CD14-positive monocyte (primary cell): ENCODE measurements at regions not wholly inside any gene's neighbourhood (a gene's known extent, or its start where the extent isn't known, plus 50 kb on each side); places are given as distances from the start of the nearest gene placed in this dataset.

Source experiments
- DNase-seq, 3 donors: peaks; one replicate each; pipeline ENCODE4 v3.0.0-alpha.2; 2011 to 2022
- H2AFZ ChIP-seq: 2 replicates; pipeline ENCODE4 v1.6.0; 2012; ENCODE audit warnings: mild to moderate bottlenecking, low read depth, low read length, inconsistent platforms; ENCODE audit not compliant: insufficient read depth, poor library complexity, severe bottlenecking
- H3K27ac ChIP-seq, 2 donors: 1 replicate in 1 of 2; 2 replicates in 1 of 2; pipeline ENCODE4 v1.5.1; 2012 to 2013; ENCODE audit warnings: low read length in 2 of 2, control low read depth in 1 of 2, inconsistent platforms in 1 of 2, low read depth in 1 of 2, mild to moderate bottlenecking in 1 of 2
- H3K27me3 ChIP-seq, 2 donors: one replicate each; pipeline versions ENCODE4 v1.6.0 to v1.6.1; 2011 to 2013; ENCODE audit warnings: low read length in 2 of 2; ENCODE audit not compliant: control insufficient read depth in 2 of 2, insufficient read depth in 2 of 2
- H3K36me3 ChIP-seq, 2 donors: replicated peaks in 1 of 2; 1 replicate in 1 of 2; 2 replicates in 1 of 2; pipeline versions ENCODE4 v1.5.1 to v1.6.1; 2012 to 2013; ENCODE audit warnings: low read length in 2 of 2, control low read depth in 1 of 2, inconsistent platforms in 1 of 2, mild to moderate bottlenecking in 1 of 2; ENCODE audit not compliant: insufficient read depth in 2 of 2, control insufficient read depth in 1 of 2
- H3K4me1 ChIP-seq, 2 donors: 1 replicate in 1 of 2; 2 replicates in 1 of 2; pipeline versions ENCODE4 v1.5.1 to v1.6.1; 2012 to 2013; ENCODE audit warnings: low read length in 2 of 2, control low read depth in 1 of 2, inconsistent platforms in 1 of 2, mild to moderate bottlenecking in 1 of 2, moderate library complexity in 1 of 2; ENCODE audit not compliant: insufficient read depth in 2 of 2, control insufficient read depth in 1 of 2
- H3K4me2 ChIP-seq: replicated peaks from 2 replicates; pipeline ENCODE3; 2012; ENCODE audit warnings: low read length, moderate library complexity, mild to moderate bottlenecking; ENCODE audit not compliant: poor library complexity, severe bottlenecking; ENCODE audit errors: extremely low read depth
- H3K4me3 ChIP-seq, 3 experiments: fragments of 200-600 bp in 1 of 3; sonication (generic) in 1 of 3; replicated peaks in 1 of 3; 1 replicate in 2 of 3; 2 replicates in 1 of 3; pipeline ENCODE4 v1.5.1; 2011 to 2013; ENCODE audit warnings: low read length in 3 of 3, mild to moderate bottlenecking in 3 of 3, control low read depth in 2 of 3, low read depth in 2 of 3, inconsistent platforms in 1 of 3, moderate library complexity in 1 of 3
- H3K79me2 ChIP-seq: 2 replicates; pipeline ENCODE4 v1.6.0; 2012; ENCODE audit warnings: mild to moderate bottlenecking, control low read depth, inconsistent platforms, low read length, moderate library complexity; ENCODE audit not compliant: insufficient read depth
- H3K9ac ChIP-seq: 2 replicates; pipeline ENCODE4 v1.6.0; 2017; ENCODE audit warnings: low read length, mild to moderate bottlenecking; ENCODE audit not compliant: insufficient read depth, poor library complexity, severe bottlenecking
- H3K9me3 ChIP-seq, 2 donors: replicated peaks in 1 of 2; 1 replicate in 1 of 2; 2 replicates in 1 of 2; pipeline versions ENCODE4 v1.5.1 to v1.6.1; 2012 to 2013; ENCODE audit warnings: low read length in 2 of 2, control low read depth in 1 of 2; ENCODE audit not compliant: control insufficient read depth in 1 of 2, insufficient read depth in 1 of 2
- H4K20me1 ChIP-seq: 2 replicates; pipeline ENCODE4 v1.6.0; 2012; ENCODE audit warnings: mild to moderate bottlenecking, low read length, control low read depth, moderate library complexity; ENCODE audit not compliant: insufficient read depth
- H3K27ac Mint-ChIP-seq, 7 donors: one replicate each; pipeline ENCODE4 v1.8.0; 2020; ENCODE audit warnings: mild to moderate bottlenecking in 7 of 7, mixed read lengths in 7 of 7, moderate library complexity in 6 of 7, inconsistent platforms in 2 of 7
- H3K27me3 Mint-ChIP-seq, 3 donors: one replicate each; pipeline ENCODE4 v1.8.0; 2021 to 2022; ENCODE audit warnings: low read depth in 3 of 3, mild to moderate bottlenecking in 3 of 3, mixed read lengths in 3 of 3, moderate library complexity in 3 of 3, inconsistent platforms in 1 of 3
- H3K36me3 Mint-ChIP-seq, 2 donors: one replicate each; pipeline ENCODE4 v1.8.0; 2020; ENCODE audit warnings: mixed read lengths in 2 of 2, inconsistent platforms in 1 of 2, mild to moderate bottlenecking in 1 of 2
- H3K4me1 Mint-ChIP-seq: one replicate; pipeline ENCODE4 v1.8.0; 2020; ENCODE audit warnings: mild to moderate bottlenecking, mixed read lengths
- H3K4me3 Mint-ChIP-seq, 2 donors: one replicate each; pipeline ENCODE4 v1.8.0; 2020; ENCODE audit warnings: mild to moderate bottlenecking in 2 of 2, mixed read lengths in 2 of 2, moderate library complexity in 1 of 2
- H3K9me3 Mint-ChIP-seq, 7 donors: one replicate each; pipeline ENCODE4 v1.8.0; 2020 to 2022; ENCODE audit warnings: mixed read lengths in 7 of 7, mild to moderate bottlenecking in 6 of 7, moderate library complexity in 6 of 7, inconsistent platforms in 2 of 7
- CTCF ChIP-seq: fragments of 200-600 bp; IDR thresholded peaks from one replicate; pipeline ENCODE4 v1.8.0; 2022; ENCODE audit warnings: antibody characterized with exemption, mild to moderate bottlenecking
- WGBS: methylation state at CpG from one replicate; pipeline ENCODE4 v1.1.5; 2013; ENCODE audit warnings: missing lambda C conversion rate; ENCODE audit not compliant: insufficient coverage; 5-methylcytosine and 5-hydroxymethylcytosine counted together
- intact Hi-C, 2 donors: fragments of 100-400 bp; cut with micrococcal nuclease; formaldehyde crosslinking; loops; one replicate each; pipeline versions ENCODE4 v1.15.0 to v1.15.1; 2023

GRCh38 chrX:19204636-19205035 lies 82.4 kb upstream of the ADGRG2 start:
- no peak for DNase-seq
- no peaks in the 10 kb centered on the region for H3K4me1 ChIP-seq
- no peak overlapping the region for H3K9ac ChIP-seq
- no peak overlapping the region for H3K27ac ChIP-seq
- H2AFZ ChIP-seq = no peak overlapping the region
- Mint-ChIP-seq H3K4me3 (no peak overlapping the region), H3K4me1 (no peaks in the 10 kb centered on the region), H3K27ac (no peak overlapping the region), H3K9me3 (peaks cover 0 to 2% (median 0%) of the 10 kb centered on the region in 7 donors), H3K36me3 (no peaks in the 10 kb centered on the region), H3K27me3 (peaks cover 1 to 14% (median 2%) of the 10 kb centered on the region in 3 donors)
- no peaks in the 10 kb centered on the region for H3K36me3 ChIP-seq
- H3K27me3 ChIP-seq = no peaks in the 10 kb centered on the region
- no peak overlapping the region for H3K4me2 ChIP-seq
- no peaks in the 10 kb centered on the region for H4K20me1 ChIP-seq
- H3K79me2 ChIP-seq = no peaks in the 10 kb centered on the region
- intact Hi-C loops = no loop called here
- H3K9me3 ChIP-seq = no peaks in the 10 kb centered on the region
- WGBS = no CpG with 5 or more reads among the region's 6 CpGs
- H3K4me3 ChIP-seq = no peak overlapping the region
- no peak for TF ChIP-seq CTCF

DNA sequence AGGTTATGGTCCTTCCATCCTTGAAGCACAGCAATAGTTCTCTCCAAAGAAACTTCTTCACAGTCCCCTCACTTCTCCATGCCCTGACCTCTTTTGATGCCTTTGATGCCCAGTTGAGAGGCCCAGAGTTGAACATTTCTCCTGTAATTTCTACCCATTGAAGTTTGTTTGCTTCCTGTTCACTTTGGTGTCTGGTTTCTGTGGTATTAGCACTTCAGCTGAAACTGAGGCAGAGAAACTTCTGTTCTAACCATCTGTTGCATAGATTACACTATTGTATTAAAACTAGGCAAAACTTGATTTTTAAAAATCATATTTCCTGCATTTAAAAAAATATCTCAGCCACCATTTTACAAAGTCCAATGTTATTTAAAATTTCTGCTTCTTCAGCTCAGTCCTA lies 89.8 kb upstream of the ADGRG2 start:
- Mint-ChIP-seq H3K36me3 (no peaks in the 10 kb centered on the region), H3K4me3 (no peak overlapping the region), H3K9me3 (no peaks in the 10 kb centered on the region), H3K27ac (peak overlapping the region in 1 of 7 donors; percentile 5), H3K4me1 (no peaks in the 10 kb centered on the region), H3K27me3 (peaks cover 0 to 10% (median 1%) of the 10 kb centered on the region in 3 donors)
- Histone ChIP-seq H3K9me3 (no peaks in the 10 kb centered on the region), H3K4me2 (no peak overlapping the region), H3K27ac (no peak overlapping the region), H3K79me2 (no peaks in the 10 kb centered on the region), H4K20me1 (no peaks in the 10 kb centered on the region), H3K27me3 (peaks cover 0 to under 1% of the 10 kb centered on the region in 2 donors), H3K4me3 (no peak overlapping the region), H2AFZ (no peak overlapping the region), H3K9ac (no peak overlapping the region), H3K4me1 (no peaks in the 10 kb centered on the region), H3K36me3 (no peaks in the 10 kb centered on the region)
- TF ChIP-seq CTCF = no peak
- intact Hi-C loops = no loop called here
- no peak for DNase-seq
